ENCODE measurements at regions not wholly inside any gene's neighbourhood (a gene's known extent, or its start where the extent isn't known, plus 50 kb on each side); places are given as distances from the start of the nearest gene placed in this dataset.

DNA sequence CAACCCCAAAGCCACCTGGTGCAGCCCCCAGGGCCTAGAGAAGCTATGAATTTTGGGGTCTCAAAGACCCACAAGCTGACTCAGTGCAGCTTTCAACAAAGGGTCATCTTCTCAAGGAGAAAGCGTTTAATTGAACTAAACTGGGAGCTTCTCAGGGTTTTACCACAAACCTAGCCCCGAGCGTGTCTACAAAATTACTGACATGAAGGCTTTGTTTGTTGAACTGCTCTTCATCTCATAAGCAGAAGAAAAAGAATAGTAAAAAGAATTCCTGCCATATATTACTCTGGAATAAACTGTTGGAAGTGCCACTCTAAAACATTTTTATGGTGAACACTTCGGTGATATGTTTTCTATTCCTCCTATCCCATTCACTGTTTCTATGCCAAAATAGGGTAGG is 50.8 kb upstream of the INCENP start:
- H3K4me3 Mint-ChIP-seq, result no peak overlapping the region
- H3K4me1 Mint-ChIP-seq (ENCODE audit: low read depth), result peaks cover 8% of the 10 kb centered on the region
- H3K27me3 Mint-ChIP-seq, result peaks cover 4% of the 10 kb centered on the region
- H3K27ac Mint-ChIP-seq, result no peak overlapping the region
- DNase-seq, result no peak
- no peaks in the 10 kb centered on the region for H3K9me3 Mint-ChIP-seq
- no peaks in the 10 kb centered on the region for H3K36me3 Mint-ChIP-seq (ENCODE audit: low read depth)

DNA sequence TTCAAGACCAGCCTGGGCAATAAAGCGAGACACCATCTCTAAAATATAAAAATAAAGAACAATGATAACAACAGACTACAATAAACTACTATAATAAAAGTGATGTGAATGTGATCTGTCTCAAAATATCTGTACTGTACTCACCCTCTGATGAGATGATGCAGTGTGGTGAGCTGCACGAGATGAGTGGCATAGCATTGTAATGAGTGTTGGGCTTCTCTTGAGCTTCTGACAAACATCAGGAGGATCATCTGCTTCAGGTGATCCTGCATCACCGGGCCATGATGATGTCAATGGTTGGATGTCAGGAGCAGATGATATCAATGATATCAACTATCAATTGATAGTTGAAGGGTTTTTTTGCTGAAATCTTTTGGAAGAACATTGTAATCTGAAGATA is 52.4 kb upstream of the INCENP start:
- no peak for DNase-seq
- Mint-ChIP-seq H3K27ac (no peak overlapping the region), H3K4me1 (ENCODE audit: low read depth) (peaks cover 8% of the 10 kb centered on the region), H3K36me3 (ENCODE audit: low read depth) (no peaks in the 10 kb centered on the region), H3K4me3 (no peak overlapping the region), H3K9me3 (no peaks in the 10 kb centered on the region), H3K27me3 (peaks cover 4% of the 10 kb centered on the region)

- no peak overlapping the region for H3K27ac Mint-ChIP-seq
- peaks cover 8% of the 10 kb centered on the region for H3K4me1 Mint-ChIP-seq (ENCODE audit: low read depth)
- no peak for DNase-seq
- H3K9me3 Mint-ChIP-seq, result no peaks in the 10 kb centered on the region
- H3K27me3 Mint-ChIP-seq, result peaks cover 4% of the 10 kb centered on the region
- no peaks in the 10 kb centered on the region for H3K36me3 Mint-ChIP-seq (ENCODE audit: low read depth)
- no peak overlapping the region for H3K4me3 Mint-ChIP-seq
These were observed 53.6 kb upstream of the INCENP start for GRCh38 chr11:62069986-62070919.

- no peaks in the 10 kb centered on the region for H3K9me3 Mint-ChIP-seq
- no peaks in the 10 kb centered on the region for H3K36me3 Mint-ChIP-seq (ENCODE audit: low read depth)
- DNase-seq, result no peak
- H3K27me3 Mint-ChIP-seq, result peaks cover 4% of the 10 kb centered on the region
- no peak overlapping the region for H3K27ac Mint-ChIP-seq
- no peak overlapping the region for H3K4me3 Mint-ChIP-seq
- peaks cover 8% of the 10 kb centered on the region for H3K4me1 Mint-ChIP-seq (ENCODE audit: low read depth)
These were observed 54.4 kb upstream of the INCENP start for GRCh38 chr11:62069374-62069773.

GRCh38 chr11:62068730-62069129 is 55.1 kb upstream of the INCENP start:
- Mint-ChIP-seq H3K27ac (no peak overlapping the region), H3K27me3 (peaks cover 4% of the 10 kb centered on the region), H3K4me1 (ENCODE audit: low read depth) (peaks cover 8% of the 10 kb centered on the region), H3K4me3 (no peak overlapping the region), H3K36me3 (ENCODE audit: low read depth) (no peaks in the 10 kb centered on the region), H3K9me3 (no peaks in the 10 kb centered on the region)
- DNase-seq, result no peak

DNA sequence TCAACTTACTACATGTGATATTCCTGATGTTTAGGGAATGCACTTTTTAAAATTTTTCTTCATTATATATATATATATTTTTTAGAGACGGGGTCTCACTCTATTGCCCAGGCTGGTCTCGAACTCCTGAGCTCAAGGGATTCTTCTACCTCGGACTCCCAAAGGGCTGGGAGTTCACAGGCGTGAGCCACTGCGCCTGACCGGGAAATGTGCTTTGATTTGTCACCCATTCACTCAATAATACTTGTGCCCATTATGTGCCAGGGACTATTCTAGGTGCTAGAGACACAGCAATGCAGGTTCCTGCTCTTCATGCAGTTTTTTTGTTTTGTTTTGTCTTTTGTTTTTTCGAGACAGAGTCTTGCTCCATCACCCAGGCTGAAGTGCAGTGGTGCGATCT is 56.1 kb upstream of the INCENP start:
- Mint-ChIP-seq H3K27ac (no peak overlapping the region), H3K4me1 (ENCODE audit: low read depth) (peaks cover 8% of the 10 kb centered on the region), H3K27me3 (peaks cover 4% of the 10 kb centered on the region), H3K4me3 (no peak overlapping the region), H3K36me3 (ENCODE audit: low read depth) (no peaks in the 10 kb centered on the region), H3K9me3 (no peaks in the 10 kb centered on the region)
- no peak for DNase-seq

DNA sequence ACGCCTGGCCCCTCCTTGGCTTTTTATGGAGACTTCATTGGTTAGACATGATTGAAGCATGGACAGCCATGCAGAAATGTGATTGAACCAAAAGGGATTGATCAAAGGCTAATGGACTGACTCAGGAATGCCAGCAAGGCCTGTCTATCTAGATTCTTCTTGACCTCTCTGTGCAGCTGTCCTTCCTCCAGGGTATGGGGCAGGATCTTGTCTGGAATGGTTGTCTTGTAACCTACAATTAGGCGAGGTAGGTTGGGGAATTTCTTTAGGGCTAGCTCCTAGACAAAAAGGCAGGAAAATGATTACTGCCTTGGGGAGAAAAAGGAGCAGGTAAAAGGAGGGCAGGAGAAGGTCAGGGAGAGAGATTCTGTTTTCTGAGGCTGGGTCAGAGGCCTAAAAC is 59.6 kb upstream of the INCENP start:
- H3K4me3 Mint-ChIP-seq, result no peak overlapping the region
- DNase-seq, result no peak
- H3K9me3 Mint-ChIP-seq, result no peaks in the 10 kb centered on the region
- H3K27me3 Mint-ChIP-seq, result peaks cover 4% of the 10 kb centered on the region
- no peak overlapping the region for H3K27ac Mint-ChIP-seq
- peaks cover 3% of the 10 kb centered on the region for H3K4me1 Mint-ChIP-seq (ENCODE audit: low read depth)
- H3K36me3 Mint-ChIP-seq (ENCODE audit: low read depth), result no peaks in the 10 kb centered on the region

- H3K27ac Mint-ChIP-seq, result no peak overlapping the region
- no peak for DNase-seq
- no peaks in the 10 kb centered on the region for H3K36me3 Mint-ChIP-seq (ENCODE audit: low read depth)
- H3K4me3 Mint-ChIP-seq, result no peak overlapping the region
- no peaks in the 10 kb centered on the region for H3K9me3 Mint-ChIP-seq
- H3K27me3 Mint-ChIP-seq, result no peaks in the 10 kb centered on the region
- H3K4me1 Mint-ChIP-seq (ENCODE audit: low read depth), result no peaks in the 10 kb centered on the region
These were observed 61.5 kb upstream of the INCENP start for GRCh38 chr11:62062223-62062861.

DNA sequence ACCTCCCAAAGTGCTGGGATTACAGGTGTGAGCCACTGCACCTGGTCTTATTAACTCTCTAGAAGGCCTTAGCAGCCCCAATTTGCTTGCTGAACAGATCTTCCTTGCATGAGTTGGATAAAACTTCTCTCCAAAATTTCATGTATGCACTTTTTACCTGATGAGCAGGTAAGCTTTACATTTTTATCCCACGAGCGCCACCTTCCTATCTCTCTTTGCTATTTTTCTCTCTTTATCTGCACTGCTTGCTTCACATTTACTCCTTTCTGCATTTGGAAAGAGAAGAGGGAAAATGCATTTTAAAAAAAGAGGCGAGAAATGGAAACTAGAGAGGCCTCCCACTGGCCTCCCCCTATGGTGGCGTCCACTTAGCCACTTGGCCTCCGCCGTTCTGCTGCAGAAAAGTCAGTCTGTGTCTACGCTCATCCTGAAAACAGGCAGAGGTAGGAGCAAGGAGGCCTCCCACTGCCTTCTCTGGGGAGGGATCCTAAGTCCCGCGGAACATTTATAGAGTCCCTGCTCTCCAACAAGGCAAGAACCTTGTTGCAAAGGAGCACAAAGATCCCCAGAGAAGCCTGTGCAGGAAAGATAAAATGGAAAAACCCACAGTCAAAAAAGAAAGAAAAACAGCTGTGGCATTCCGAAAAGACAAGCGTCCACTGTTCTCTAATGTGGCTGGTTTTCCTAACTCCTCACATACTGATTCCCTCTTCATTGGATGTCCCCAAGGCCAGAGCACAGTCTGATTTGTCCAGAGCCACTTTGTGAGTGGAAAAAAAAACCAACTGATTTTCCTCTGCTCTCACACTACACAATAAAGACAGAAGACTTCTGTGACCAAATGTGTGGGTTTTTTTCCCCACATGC is 62.2 kb upstream of the INCENP start:
- no peak overlapping the region for H3K27ac Mint-ChIP-seq
- no peaks in the 10 kb centered on the region for H3K4me1 Mint-ChIP-seq (ENCODE audit: low read depth)
- no peak for DNase-seq
- H3K27me3 Mint-ChIP-seq, result no peaks in the 10 kb centered on the region
- no peak overlapping the region for H3K4me3 Mint-ChIP-seq
- no peaks in the 10 kb centered on the region for H3K36me3 Mint-ChIP-seq (ENCODE audit: low read depth)
- no peaks in the 10 kb centered on the region for H3K9me3 Mint-ChIP-seq

DNA sequence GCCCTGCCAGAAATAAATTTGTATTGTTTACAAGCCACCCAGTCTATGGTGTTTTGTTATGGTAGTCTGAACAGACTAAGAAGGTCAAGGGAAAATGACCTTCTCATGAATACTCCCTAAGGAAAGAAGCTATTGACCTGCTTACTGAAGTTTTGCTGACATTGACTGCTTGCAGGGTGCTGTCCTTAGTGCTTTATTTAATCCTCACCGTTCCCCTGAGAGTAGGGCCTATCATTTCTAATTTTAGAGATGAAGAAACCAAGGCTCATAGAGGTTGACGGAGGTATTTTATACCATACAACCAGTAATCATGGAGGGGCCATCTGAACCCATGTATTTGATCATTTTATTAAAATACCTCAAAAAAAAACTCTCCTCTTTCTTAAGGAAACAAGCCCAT is 66.7 kb upstream of the INCENP start:
- Mint-ChIP-seq H3K27me3 (no peaks in the 10 kb centered on the region), H3K36me3 (ENCODE audit: low read depth) (no peaks in the 10 kb centered on the region), H3K27ac (no peak overlapping the region), H3K4me1 (ENCODE audit: low read depth) (no peaks in the 10 kb centered on the region), H3K9me3 (no peaks in the 10 kb centered on the region), H3K4me3 (no peak overlapping the region)
- DNase-seq, result no peak

GRCh38 chr11:62055970-62056369 is 67.8 kb upstream of the INCENP start:
- Mint-ChIP-seq H3K36me3 (ENCODE audit: low read depth) (no peaks in the 10 kb centered on the region), H3K27ac (no peak overlapping the region), H3K4me1 (ENCODE audit: low read depth) (no peaks in the 10 kb centered on the region), H3K4me3 (no peak overlapping the region), H3K9me3 (no peaks in the 10 kb centered on the region), H3K27me3 (no peaks in the 10 kb centered on the region)
- DNase-seq, result no peak

- Mint-ChIP-seq H3K4me3 (no peak overlapping the region), H3K4me1 (ENCODE audit: low read depth) (no peaks in the 10 kb centered on the region), H3K36me3 (ENCODE audit: low read depth) (no peaks in the 10 kb centered on the region), H3K27me3 (no peaks in the 10 kb centered on the region), H3K9me3 (no peaks in the 10 kb centered on the region), H3K27ac (no peak overlapping the region)
- no peak for DNase-seq
These were observed 69.2 kb upstream of the INCENP start for GRCh38 chr11:62054484-62055121.

- DNase-seq, result no peak
- no peaks in the 10 kb centered on the region for H3K9me3 Mint-ChIP-seq
- H3K27ac Mint-ChIP-seq, result no peak overlapping the region
- H3K4me3 Mint-ChIP-seq, result no peak overlapping the region
- no peaks in the 10 kb centered on the region for H3K36me3 Mint-ChIP-seq (ENCODE audit: low read depth)
- no peaks in the 10 kb centered on the region for H3K27me3 Mint-ChIP-seq
- H3K4me1 Mint-ChIP-seq (ENCODE audit: low read depth), result no peaks in the 10 kb centered on the region
These were observed 69.7 kb upstream of the INCENP start for GRCh38 chr11:62054081-62054480.

DNA sequence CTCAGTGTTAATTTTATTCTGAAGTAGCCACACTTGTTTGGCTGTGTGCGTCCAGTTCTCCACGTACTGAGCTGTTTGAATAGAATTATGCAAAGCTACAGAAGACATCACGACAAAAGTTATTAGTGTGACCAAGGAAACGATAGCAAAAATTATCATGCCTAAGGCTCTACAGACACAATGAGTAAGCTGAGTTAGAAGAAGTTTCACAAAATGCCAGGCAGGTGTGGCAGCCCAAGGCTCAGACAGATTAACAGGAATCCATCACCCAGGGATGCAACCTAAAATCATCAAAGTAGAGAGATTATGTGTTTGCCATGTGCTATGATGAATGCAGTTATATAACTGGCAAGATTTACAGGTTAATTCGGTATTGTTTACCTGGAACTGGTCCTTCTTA is 73.1 kb upstream of the INCENP start:
- Mint-ChIP-seq H3K27ac (no peak overlapping the region), H3K27me3 (no peaks in the 10 kb centered on the region), H3K36me3 (ENCODE audit: low read depth) (no peaks in the 10 kb centered on the region), H3K4me3 (no peak overlapping the region), H3K4me1 (ENCODE audit: low read depth) (no peaks in the 10 kb centered on the region), H3K9me3 (no peaks in the 10 kb centered on the region)
- no peak for DNase-seq

Data from activated T-cell treated with anti-CD3 and anti-CD28 coated beads, Interleukin-2, amount 50 U/mL, for 24 hours (primary cell).